KMS-11 (cell line): ENCODE measurements at regions not wholly inside any gene's neighbourhood (a gene's known extent, or its start where the extent isn't known, plus 50 kb on each side); places are given as distances from the start of the nearest gene placed in this dataset.
"Not testable (repeated sequence)": the region's sequence is repeated elsewhere in the genome, so short reads cannot be mapped to it uniquely, and the experiment has no call there.

Source experiments
- H2AFZ ChIP-seq: fragments of 200-600 bp; sonication (generic); 2 replicates; pipeline ENCODE4 v1.6.1; 2016; ENCODE audit warnings: antibody characterized with exemption, mixed run types, low read depth
- H3K27ac ChIP-seq: fragments of 200-600 bp; sonication (generic); 2 replicates; pipeline ENCODE4 v1.6.1; 2016; ENCODE audit warnings: mild to moderate bottlenecking, mixed run types
- H3K27me3 ChIP-seq: fragments of 200-600 bp; sonication (generic); 2 replicates; pipeline ENCODE4 v1.6.1; 2017; ENCODE audit warnings: mild to moderate bottlenecking, low read depth, mixed run types, moderate library complexity; ENCODE audit not compliant: insufficient read depth
- H3K36me3 ChIP-seq: fragments of 200-600 bp; sonication (generic); 2 replicates; pipeline ENCODE4 v1.6.1; 2017; ENCODE audit warnings: mild to moderate bottlenecking, mixed run types; ENCODE audit not compliant: insufficient read depth
- H3K4me1 ChIP-seq: fragments of 200-600 bp; sonication (generic); 2 replicates; pipeline ENCODE4 v1.6.1; 2016; ENCODE audit warnings: mild to moderate bottlenecking, low read depth, mixed run types; ENCODE audit not compliant: poor library complexity, severe bottlenecking
- H3K4me2 ChIP-seq: fragments of 200-600 bp; sonication (generic); 2 replicates; pipeline ENCODE4 v1.7.0; 2016; ENCODE audit warnings: mild to moderate bottlenecking, mixed run types
- H3K4me3 ChIP-seq: fragments of 200-600 bp; sonication (generic); IDR thresholded peaks from 2 replicates; pipeline ENCODE4 v1.6.1; 2017; ENCODE audit warnings: low read depth, low read length, mixed read lengths; ENCODE audit not compliant: insufficient read depth
- H3K79me2 ChIP-seq: fragments of 200-600 bp; sonication (generic); 2 replicates; pipeline ENCODE4 v1.6.1; 2016; ENCODE audit warnings: low read depth, mixed run types; ENCODE audit not compliant: insufficient read depth
- H3K9ac ChIP-seq: fragments of 200-600 bp; sonication (generic); 2 replicates; pipeline ENCODE4 v1.6.1; 2016; ENCODE audit warnings: mild to moderate bottlenecking, mixed run types
- H4K20me1 ChIP-seq: fragments of 200-600 bp; sonication (generic); 2 replicates; pipeline ENCODE4 v1.6.1; 2016; ENCODE audit warnings: mild to moderate bottlenecking, mixed run types; ENCODE audit not compliant: insufficient read depth
- TF ChIP-seq, protein P1 (sequence below): fragments of 200-600 bp; sonication (generic); conservative IDR thresholded peaks from 2 replicates; pipeline ENCODE4 v1.6.1; 2017; ENCODE audit warnings: low read depth, mild to moderate bottlenecking, antibody characterized with exemption, low read length, moderate library complexity, mixed read lengths

DNA sequence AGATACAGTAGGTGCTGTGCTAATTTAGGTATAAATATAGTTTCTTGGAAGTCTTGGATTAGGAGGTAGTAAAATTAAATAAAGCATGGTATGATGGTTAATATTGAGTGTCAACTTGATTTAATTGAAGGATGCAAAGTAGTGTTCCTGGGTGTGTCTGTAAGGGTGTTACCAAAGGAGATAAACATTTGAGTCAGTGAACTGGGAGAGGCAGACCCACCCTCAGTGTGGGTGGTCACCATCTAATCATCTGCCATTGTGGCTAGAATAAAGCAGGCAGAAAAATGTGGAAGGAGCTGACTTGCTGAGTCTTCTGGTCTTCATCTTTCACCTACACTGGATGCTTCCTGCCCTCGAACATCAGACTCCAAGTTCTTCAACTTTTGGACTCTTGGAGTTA lies 153.7 kb upstream of the GK2 start:
- Histone ChIP-seq H3K4me2 (no peak overlapping the region), H3K9ac (no peak overlapping the region), H3K36me3 (no peaks in the 10 kb centered on the region), H3K27me3 (no peaks in the 10 kb centered on the region), H3K4me1 (no peaks in the 10 kb centered on the region), H3K27ac (no peak overlapping the region), H3K4me3 (no peak overlapping the region), H3K79me2 (no peaks in the 10 kb centered on the region), H2AFZ (no peak overlapping the region), H4K20me1 (no peaks in the 10 kb centered on the region)
- TF ChIP-seq, protein P1, sequence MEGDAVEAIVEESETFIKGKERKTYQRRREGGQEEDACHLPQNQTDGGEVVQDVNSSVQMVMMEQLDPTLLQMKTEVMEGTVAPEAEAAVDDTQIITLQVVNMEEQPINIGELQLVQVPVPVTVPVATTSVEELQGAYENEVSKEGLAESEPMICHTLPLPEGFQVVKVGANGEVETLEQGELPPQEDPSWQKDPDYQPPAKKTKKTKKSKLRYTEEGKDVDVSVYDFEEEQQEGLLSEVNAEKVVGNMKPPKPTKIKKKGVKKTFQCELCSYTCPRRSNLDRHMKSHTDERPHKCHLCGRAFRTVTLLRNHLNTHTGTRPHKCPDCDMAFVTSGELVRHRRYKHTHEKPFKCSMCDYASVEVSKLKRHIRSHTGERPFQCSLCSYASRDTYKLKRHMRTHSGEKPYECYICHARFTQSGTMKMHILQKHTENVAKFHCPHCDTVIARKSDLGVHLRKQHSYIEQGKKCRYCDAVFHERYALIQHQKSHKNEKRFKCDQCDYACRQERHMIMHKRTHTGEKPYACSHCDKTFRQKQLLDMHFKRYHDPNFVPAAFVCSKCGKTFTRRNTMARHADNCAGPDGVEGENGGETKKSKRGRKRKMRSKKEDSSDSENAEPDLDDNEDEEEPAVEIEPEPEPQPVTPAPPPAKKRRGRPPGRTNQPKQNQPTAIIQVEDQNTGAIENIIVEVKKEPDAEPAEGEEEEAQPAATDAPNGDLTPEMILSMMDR: no peak

DNA sequence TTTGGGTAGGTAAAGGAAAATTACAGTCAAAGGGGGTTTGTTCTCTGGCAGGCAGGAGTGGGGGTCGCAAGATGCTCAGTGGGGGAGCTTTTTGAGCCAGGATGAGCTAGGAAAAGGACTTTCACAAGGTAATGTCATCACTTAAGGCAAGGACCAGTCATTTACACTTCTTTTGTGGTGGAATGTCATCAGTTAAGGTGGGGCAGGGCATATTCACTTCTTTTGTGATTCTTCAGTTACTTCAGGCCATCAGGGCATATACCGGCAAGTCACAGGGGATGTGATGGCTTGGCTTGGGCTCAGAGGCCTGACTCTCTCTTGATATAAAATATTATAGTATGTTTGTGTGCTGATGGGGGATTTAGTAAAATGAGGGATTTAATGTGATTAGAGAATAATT lies 151.4 kb upstream of the GK2 start:
- H3K4me2 ChIP-seq, H3K79me2 ChIP-seq, H4K20me1 ChIP-seq, H3K36me3 ChIP-seq, H3K4me3 ChIP-seq, H3K27ac ChIP-seq, H3K9ac ChIP-seq, H3K4me1 ChIP-seq, H3K27me3 ChIP-seq, H2AFZ ChIP-seq: not testable (repeated sequence)

DNA sequence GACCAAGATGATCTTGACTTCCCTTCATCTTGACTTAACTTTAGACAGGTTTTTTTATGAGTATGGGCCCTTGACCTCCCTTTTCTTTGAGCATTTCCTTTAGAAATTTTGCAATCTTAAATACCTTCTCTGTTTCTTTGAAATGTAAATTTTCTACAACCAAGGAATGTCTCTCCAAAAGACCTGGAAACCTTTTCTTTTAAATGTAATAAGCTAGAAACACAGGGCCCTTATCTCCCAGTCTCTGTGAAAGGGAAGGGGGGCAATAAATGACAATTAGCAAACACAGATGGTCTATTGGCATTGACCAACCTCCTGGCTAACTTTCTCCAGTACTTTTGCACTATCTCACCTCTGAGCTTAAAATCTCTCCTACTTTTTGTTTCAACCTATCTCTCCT lies 144.3 kb upstream of the GK2 start:
- no peaks in the 10 kb centered on the region for H3K36me3 ChIP-seq
- no peak overlapping the region for H3K27ac ChIP-seq
- TF ChIP-seq, protein P1: no peak
- H3K4me3 ChIP-seq: no peak overlapping the region
- no peaks in the 10 kb centered on the region for H4K20me1 ChIP-seq
- no peaks in the 10 kb centered on the region for H3K4me1 ChIP-seq
- no peaks in the 10 kb centered on the region for H3K79me2 ChIP-seq
- no peak overlapping the region for H2AFZ ChIP-seq
- H3K4me2 ChIP-seq: no peak overlapping the region
- no peak overlapping the region for H3K9ac ChIP-seq
- no peaks in the 10 kb centered on the region for H3K27me3 ChIP-seq

DNA sequence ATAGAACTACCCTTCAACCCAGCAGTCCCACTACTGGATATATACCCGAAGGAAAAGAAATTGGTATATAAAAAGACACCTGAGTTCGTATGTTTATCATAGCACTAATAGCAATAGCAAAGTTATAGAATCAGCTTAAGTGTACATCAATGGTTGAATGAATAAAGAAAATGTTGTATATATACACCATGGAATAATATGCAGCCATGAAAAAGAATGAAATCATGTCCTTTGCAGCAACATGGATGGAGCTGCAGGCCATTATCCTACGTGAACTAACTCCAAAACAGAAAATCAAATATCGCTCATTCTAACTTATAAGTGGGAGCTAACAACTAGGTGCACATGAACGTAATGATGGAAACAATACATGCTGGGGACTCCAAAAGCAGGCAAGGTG lies 143.5 kb upstream of the GK2 start:
- no peaks in the 10 kb centered on the region for H3K36me3 ChIP-seq
- TF ChIP-seq, protein P1: no peak

DNA sequence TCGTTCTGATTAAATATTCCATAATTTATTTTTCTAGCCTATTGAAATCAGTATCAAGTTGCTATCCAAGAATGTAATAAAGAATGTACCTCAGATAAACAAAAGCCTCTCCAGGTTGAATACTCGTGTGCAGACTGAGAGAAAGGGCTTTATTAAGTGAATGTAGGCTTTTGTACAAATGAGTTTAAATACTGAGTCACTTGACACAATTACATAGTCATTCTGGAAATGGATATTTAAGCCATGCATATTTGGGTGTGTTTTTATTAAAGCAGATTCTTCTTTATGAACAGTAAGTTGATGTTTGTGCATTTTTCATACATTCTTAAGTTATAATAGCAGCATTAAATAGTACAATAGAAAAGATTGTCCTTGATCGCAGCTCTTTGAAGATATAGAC lies 139.8 kb upstream of the GK2 start:
- TF ChIP-seq, protein P1: no peak
- H3K27me3 ChIP-seq: no peaks in the 10 kb centered on the region
- H4K20me1 ChIP-seq: no peaks in the 10 kb centered on the region
- H3K27ac ChIP-seq: no peak overlapping the region
- H3K9ac ChIP-seq: no peak overlapping the region
- no peak overlapping the region for H3K4me2 ChIP-seq
- H3K4me1 ChIP-seq: no peaks in the 10 kb centered on the region
- no peak overlapping the region for H3K4me3 ChIP-seq
- no peaks in the 10 kb centered on the region for H3K79me2 ChIP-seq
- no peak overlapping the region for H2AFZ ChIP-seq
- no peaks in the 10 kb centered on the region for H3K36me3 ChIP-seq

More for the DNA sequence above, 143.5 kb upstream of the GK2 start:
- Histone ChIP-seq H3K79me2 (no peaks in the 10 kb centered on the region), H3K9ac (no peak overlapping the region), H3K4me3 (no peak overlapping the region), H3K27ac (no peak overlapping the region), H3K4me1 (no peaks in the 10 kb centered on the region), H3K4me2 (no peak overlapping the region), H4K20me1 (no peaks in the 10 kb centered on the region), H2AFZ (no peak overlapping the region), H3K27me3 (no peaks in the 10 kb centered on the region)

DNA sequence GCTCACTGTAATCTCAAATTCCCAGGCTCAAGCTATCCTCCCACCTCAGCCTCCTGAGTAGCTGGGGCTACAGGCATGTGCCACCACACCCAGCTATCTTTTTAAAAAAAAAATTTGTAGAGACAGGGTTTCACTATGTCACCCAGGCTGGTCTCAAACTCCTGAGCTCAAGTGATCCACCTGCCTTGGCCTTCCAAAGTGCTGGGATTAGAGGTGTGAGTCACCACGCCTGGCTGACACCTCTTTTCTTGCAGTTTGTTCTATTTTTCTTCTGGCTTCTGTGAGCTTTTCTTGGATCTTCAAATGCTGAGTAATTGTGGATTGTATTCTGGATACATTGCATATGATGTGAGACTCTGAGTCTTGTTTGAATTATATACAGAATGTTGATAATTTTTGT lies 137.3 kb upstream of the GK2 start:
- not testable (repeated sequence) for H3K27me3 ChIP-seq, H3K79me2 ChIP-seq, H2AFZ ChIP-seq, H3K4me1 ChIP-seq, H3K9ac ChIP-seq, H3K27ac ChIP-seq, H3K4me2 ChIP-seq, H4K20me1 ChIP-seq, H3K4me3 ChIP-seq, H3K36me3 ChIP-seq
